Adrenal gland (tissue), 5 donors: ENCODE measurements at regions not wholly inside any gene's neighbourhood (a gene's known extent, or its start where the extent isn't known, plus 50 kb on each side); places are given as distances from the start of the nearest gene placed in this dataset.

Experiments used
- POLR2A ChIP-seq, 2 donors: fragments of 450-650 bp; IDR thresholded peaks; one replicate each; pipeline ENCODE4 v1.6.1; 2017; ENCODE audit warnings: antibody characterized with exemption in 2 of 2, mild to moderate bottlenecking in 2 of 2, moderate library complexity in 1 of 2
- TF ChIP-seq, protein P1 (sequence below), 6 experiments: fragments of 450-650 bp in 4 of 6; fragments of 200-600 bp in 2 of 6; sonication (generic) in 1 of 6; IDR thresholded peaks; 1 replicate in 5 of 6; 2 replicates in 1 of 6; pipeline versions ENCODE4 v1.5.1 to v1.8.0; 2016 to 2021; ENCODE audit warnings: antibody characterized with exemption in 6 of 6, mild to moderate bottlenecking in 2 of 6, moderate library complexity in 1 of 6
- donor health status: DM: no; HTN: no; CAD: no.

DNA sequence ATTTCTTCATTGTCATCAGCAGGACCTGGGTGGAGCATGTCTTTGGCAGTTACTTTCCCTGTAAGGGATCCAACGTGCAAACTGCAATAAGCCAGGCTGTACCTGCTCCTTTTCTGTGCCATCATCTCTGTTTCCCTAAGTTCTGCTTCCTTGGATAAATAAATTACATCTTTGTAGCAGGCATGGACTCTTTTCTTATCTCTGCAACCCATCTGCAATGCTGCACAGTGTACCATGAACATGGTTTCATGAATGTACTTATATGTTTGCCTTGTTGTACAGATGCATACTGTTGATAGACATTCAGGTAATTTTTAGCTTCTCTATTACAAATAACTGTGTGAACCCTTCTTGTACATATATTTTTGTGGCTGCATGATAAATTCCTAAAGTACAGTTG is 616.7 kb upstream of the PIK3C3 start:
- TF ChIP-seq, protein P1, sequence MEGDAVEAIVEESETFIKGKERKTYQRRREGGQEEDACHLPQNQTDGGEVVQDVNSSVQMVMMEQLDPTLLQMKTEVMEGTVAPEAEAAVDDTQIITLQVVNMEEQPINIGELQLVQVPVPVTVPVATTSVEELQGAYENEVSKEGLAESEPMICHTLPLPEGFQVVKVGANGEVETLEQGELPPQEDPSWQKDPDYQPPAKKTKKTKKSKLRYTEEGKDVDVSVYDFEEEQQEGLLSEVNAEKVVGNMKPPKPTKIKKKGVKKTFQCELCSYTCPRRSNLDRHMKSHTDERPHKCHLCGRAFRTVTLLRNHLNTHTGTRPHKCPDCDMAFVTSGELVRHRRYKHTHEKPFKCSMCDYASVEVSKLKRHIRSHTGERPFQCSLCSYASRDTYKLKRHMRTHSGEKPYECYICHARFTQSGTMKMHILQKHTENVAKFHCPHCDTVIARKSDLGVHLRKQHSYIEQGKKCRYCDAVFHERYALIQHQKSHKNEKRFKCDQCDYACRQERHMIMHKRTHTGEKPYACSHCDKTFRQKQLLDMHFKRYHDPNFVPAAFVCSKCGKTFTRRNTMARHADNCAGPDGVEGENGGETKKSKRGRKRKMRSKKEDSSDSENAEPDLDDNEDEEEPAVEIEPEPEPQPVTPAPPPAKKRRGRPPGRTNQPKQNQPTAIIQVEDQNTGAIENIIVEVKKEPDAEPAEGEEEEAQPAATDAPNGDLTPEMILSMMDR (IDR thresholded peaks at IDR 0.05) = no peak
- no peak for TF ChIP-seq POLR2A (IDR thresholded peaks at IDR 0.05)
